ENCODE measurements at regions not wholly inside any gene's neighbourhood (a gene's known extent, or its start where the extent isn't known, plus 50 kb on each side); places are given as distances from the start of the nearest gene placed in this dataset.

DNA sequence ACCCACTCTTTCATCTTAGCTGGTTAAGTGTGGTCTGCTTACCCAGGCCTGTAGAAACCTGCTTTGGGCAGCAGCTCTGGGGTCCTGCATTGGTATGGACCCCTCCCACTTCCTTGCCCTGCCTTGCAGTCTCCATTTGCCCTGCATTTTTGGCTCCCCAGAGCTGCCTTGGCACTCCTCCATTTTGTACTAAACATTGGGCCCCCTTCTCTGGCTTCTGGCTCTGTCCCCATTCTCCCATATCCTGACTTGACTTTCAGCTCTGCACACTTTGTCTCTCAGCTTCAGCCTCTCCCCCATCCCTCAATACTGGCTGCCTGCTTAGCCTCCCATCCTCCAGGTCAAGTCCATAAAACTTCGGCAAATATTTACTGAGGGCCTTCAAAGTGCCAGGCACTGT lies 145.5 kb upstream of the PELI1 start:
- H3K4me2 ChIP-seq (ENCODE audit: insufficient read depth in 1 of 2, low read depth in 2 of 2, low read length in 2 of 2), result no peak overlapping the region
- CTCF ChIA-PET (ENCODE audit: partially characterized antibody), result interaction anchor here (0.6 to 1.7 kb wide), 2 partner anchors 23 to 28 kb away, joined by 3 to 4 read pairs; no protein-coding TSS in a partner anchor
- POLR2A ChIA-PET (ENCODE audit: partially characterized antibody), result interaction anchor here (1.2 to 1.7 kb wide), 2 partner anchors 9 to 13 kb away, joined by 4 to 7 read pairs; no protein-coding TSS in a partner anchor

More for the DNA sequence above, 145.5 kb upstream of the PELI1 start:
- Histone ChIP-seq H3K56ac (replicated peaks; ENCODE audit: insufficient read length, low read depth, low read length) (no peak overlapping the region), H3K79me2 (ENCODE audit: control insufficient read depth in 1 of 2, insufficient read depth in 2 of 2, low read length in 2 of 2) (no peaks in the 10 kb centered on the region), H3K14ac (ENCODE audit: insufficient read length) (no peak overlapping the region), H3K18ac (ENCODE audit: extremely low read depth, low read length) (no peak overlapping the region; the same call in 1 of the 2 replicates), H2BK20ac (ENCODE audit: low read length) (peak overlapping the region; percentile 43; the same call in 1 of the 2 replicates), H3K27ac (ENCODE audit: low read depth, low read length) (no peak overlapping the region), H2BK15ac (ENCODE audit: low read length) (no peak overlapping the region), H2AK5ac (ENCODE audit: low read depth, low read length) (0 out of 2 replicates have a peak overlapping the region, but pooled peaks have one; percentile 11), H4K20me1 (replicated peaks in 1 of 2; ENCODE audit: control insufficient read depth in 1 of 2, insufficient read depth in 2 of 2, low read length in 2 of 2) (peaks cover 0 to 3% of the 10 kb centered on the region in 2 experiments), H4K8ac (ENCODE audit: extremely low read depth, insufficient read depth, low read length) (no peak overlapping the region), H3K23ac (ENCODE audit: insufficient read length) (no peak overlapping the region), H3K27me3 (replicated peaks in 1 of 4; ENCODE audit: control insufficient read depth in 3 of 4, extremely low read depth in 1 of 4, insufficient read depth in 3 of 4, low read length in 3 of 4) (no peaks in the 10 kb centered on the region), H3K36me3 (ENCODE audit: control insufficient read depth in 2 of 4, insufficient read depth in 4 of 4, low read length in 3 of 4) (peaks cover 0 to 5% (median 0%) of the 10 kb centered on the region in 4 experiments; a peak in 1 of 8 replicates), H2AFZ (ENCODE audit: low read length) (no peak overlapping the region), H2BK120ac (replicated peaks; ENCODE audit: low read depth, low read length) (no peak overlapping the region), H4K5ac (ENCODE audit: insufficient read length, low read depth, low read length) (no peak overlapping the region), H3K9ac (replicated peaks in 1 of 4; ENCODE audit: extremely low read depth in 1 of 4, low read depth in 3 of 4, low read length in 3 of 4) (no peak overlapping the region), H4K91ac (replicated peaks; ENCODE audit: insufficient read length, low read length) (peak overlapping the region; percentile 20), H3K4me3 (ENCODE audit: extremely low read depth in 1 of 4, insufficient read depth in 2 of 4, low read depth in 3 of 4, low read length in 4 of 4) (no peak overlapping the region), H3K23me2 (ENCODE audit: low read depth, low read length) (no peaks in the 10 kb centered on the region; the same call in 1 of the 2 replicates), H2BK5ac (ENCODE audit: low read depth, low read length) (no peak overlapping the region; the same call in 1 of the 2 replicates), H2BK12ac (ENCODE audit: low read depth, low read length) (no peak overlapping the region), H3K4ac (replicated peaks; ENCODE audit: insufficient read length, low read depth, low read length) (no peak overlapping the region), H3K79me1 (ENCODE audit: low read depth, low read length) (peaks cover 3% of the 10 kb centered on the region; the same call in 1 of the 2 replicates), H3K9me3 (ENCODE audit: insufficient read depth in 2 of 2, low read depth in 1 of 2, low read length in 1 of 2) (no peaks in the 10 kb centered on the region), H3K4me1 (replicated peaks in 1 of 4; ENCODE audit: control insufficient read depth in 3 of 4, insufficient read depth in 4 of 4, low read length in 3 of 4) (peaks cover 10 to 19% (median 16%) of the 10 kb centered on the region in 4 experiments)
- whole genome bisulfite sequencing, 2 experiments (ENCODE audit: extremely low coverage in 1 of 2, insufficient coverage in 1 of 2, insufficient read length in 1 of 2, insufficient replicate concordance in 2 of 2, low coverage in 1 of 2, low lambda C conversion rate in 2 of 2, missing lambda C conversion rate in 1 of 2), result 100% methylated on average over 1 of the region's 1 CpG; no CpG with 5 or more reads in 1 of the 2 experiments
- DNase-seq (ENCODE audit: low read depth in 1 of 2, low spot score in 2 of 2), result no peak
- no peak for FAIRE-seq

Data from H1 (cell line).